ENCODE measurements at regions not wholly inside any gene's neighbourhood (a gene's known extent, or its start where the extent isn't known, plus 50 kb on each side); places are given as distances from the start of the nearest gene placed in this dataset.

DNA sequence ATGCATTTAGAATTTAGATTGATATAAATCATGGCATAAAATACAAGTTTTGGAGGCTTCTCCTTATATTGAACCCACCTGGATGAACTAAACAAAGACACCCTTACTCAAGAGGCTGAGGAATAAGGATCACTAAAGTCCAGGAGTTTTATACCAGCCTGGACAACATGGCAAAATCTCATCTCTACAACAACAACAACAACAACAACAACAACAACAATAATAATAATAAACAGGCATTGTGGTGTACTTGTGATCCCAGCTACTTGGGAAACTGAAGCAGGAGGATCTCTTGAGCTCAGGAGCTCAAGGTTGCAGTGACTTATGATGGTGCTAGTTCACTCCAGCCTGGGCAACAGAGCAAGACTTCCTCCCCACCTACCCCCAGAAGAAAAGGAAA, 558.0 kb downstream of the TOX3 start:
- TF ChIP-seq, protein P1, sequence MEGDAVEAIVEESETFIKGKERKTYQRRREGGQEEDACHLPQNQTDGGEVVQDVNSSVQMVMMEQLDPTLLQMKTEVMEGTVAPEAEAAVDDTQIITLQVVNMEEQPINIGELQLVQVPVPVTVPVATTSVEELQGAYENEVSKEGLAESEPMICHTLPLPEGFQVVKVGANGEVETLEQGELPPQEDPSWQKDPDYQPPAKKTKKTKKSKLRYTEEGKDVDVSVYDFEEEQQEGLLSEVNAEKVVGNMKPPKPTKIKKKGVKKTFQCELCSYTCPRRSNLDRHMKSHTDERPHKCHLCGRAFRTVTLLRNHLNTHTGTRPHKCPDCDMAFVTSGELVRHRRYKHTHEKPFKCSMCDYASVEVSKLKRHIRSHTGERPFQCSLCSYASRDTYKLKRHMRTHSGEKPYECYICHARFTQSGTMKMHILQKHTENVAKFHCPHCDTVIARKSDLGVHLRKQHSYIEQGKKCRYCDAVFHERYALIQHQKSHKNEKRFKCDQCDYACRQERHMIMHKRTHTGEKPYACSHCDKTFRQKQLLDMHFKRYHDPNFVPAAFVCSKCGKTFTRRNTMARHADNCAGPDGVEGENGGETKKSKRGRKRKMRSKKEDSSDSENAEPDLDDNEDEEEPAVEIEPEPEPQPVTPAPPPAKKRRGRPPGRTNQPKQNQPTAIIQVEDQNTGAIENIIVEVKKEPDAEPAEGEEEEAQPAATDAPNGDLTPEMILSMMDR (IDR thresholded peaks at IDR 0.05) = no peak
- no peaks in the 10 kb centered on the region for H3K4me1 ChIP-seq (ENCODE audit: control insufficient read depth, insufficient read depth, low read length)
- Mint-ChIP-seq H3K27ac (no peak overlapping the region), H3K9me3 (peaks cover 0 to 3% of the 10 kb centered on the region in 2 donors), H3K4me3 (no peak overlapping the region), H3K27me3 (ENCODE audit: low read depth in 2 of 2) (no peaks in the 10 kb centered on the region), H3K36me3 (no peaks in the 10 kb centered on the region), H3K4me1 (no peaks in the 10 kb centered on the region)
- no peaks in the 10 kb centered on the region for H3K36me3 ChIP-seq (ENCODE audit: control insufficient read depth, insufficient read depth, low read length)
- DNase-seq = no peak
- H3K4me3 ChIP-seq (ENCODE audit: low read length) = no peak overlapping the region
- no peaks in the 10 kb centered on the region for H3K9me3 ChIP-seq (ENCODE audit: control insufficient read depth, insufficient read depth, low read length)
- no peaks in the 10 kb centered on the region for H3K27me3 ChIP-seq (ENCODE audit: control insufficient read depth, insufficient read depth, low read length)
- no peak for ATAC-seq
- no peak overlapping the region for H3K27ac ChIP-seq (ENCODE audit: low read length)
- intact Hi-C loops (cut with micrococcal nuclease) = no loop called here

DNA sequence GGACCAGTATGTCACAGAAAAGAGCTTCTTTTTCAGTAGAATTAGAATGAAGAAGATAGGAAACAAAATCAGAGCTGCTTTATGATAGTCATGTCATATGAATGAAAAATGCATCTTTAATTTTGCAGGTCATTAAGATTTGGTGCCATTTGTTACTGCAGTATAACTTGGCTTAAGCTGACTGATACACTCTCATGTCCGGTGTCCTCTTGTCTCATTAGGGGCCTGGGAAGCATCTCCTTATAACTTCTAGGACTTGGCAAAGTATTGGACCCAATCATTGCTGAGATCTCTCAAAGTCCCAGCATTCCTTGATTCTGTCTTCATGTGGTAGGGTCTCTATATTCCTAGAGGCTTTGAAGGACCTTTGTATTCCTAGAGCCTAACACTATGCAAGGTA, 559.4 kb downstream of the TOX3 start:
- H3K36me3 ChIP-seq (ENCODE audit: control insufficient read depth, insufficient read depth, low read length) = no peaks in the 10 kb centered on the region
- TF ChIP-seq, protein P1 (IDR thresholded peaks at IDR 0.05) = no peak
- H3K36me3 Mint-ChIP-seq = no peaks in the 10 kb centered on the region
- H3K9me3 ChIP-seq (ENCODE audit: control insufficient read depth, insufficient read depth, low read length) = no peaks in the 10 kb centered on the region
- H3K4me1 Mint-ChIP-seq = no peaks in the 10 kb centered on the region
- intact Hi-C loops (cut with micrococcal nuclease) = no loop called here
- no peaks in the 10 kb centered on the region for H3K27me3 ChIP-seq (ENCODE audit: control insufficient read depth, insufficient read depth, low read length)
- WGBS (ENCODE audit: insufficient coverage) = 90% methylated on average over 1 of the region's 1 CpG
- no peak overlapping the region for H3K4me3 ChIP-seq (ENCODE audit: low read length)
- H3K4me1 ChIP-seq (ENCODE audit: control insufficient read depth, insufficient read depth, low read length) = no peaks in the 10 kb centered on the region
- DNase-seq (no peak), ATAC-seq (no peak)
- H3K27ac ChIP-seq (ENCODE audit: low read length) = no peak overlapping the region
- H3K4me3 Mint-ChIP-seq = no peak overlapping the region
- peaks cover 0 to 1% of the 10 kb centered on the region in 2 donors for H3K9me3 Mint-ChIP-seq
- no peaks in the 10 kb centered on the region for H3K27me3 Mint-ChIP-seq (ENCODE audit: low read depth in 2 of 2)
- no peak overlapping the region for H3K27ac Mint-ChIP-seq

DNA sequence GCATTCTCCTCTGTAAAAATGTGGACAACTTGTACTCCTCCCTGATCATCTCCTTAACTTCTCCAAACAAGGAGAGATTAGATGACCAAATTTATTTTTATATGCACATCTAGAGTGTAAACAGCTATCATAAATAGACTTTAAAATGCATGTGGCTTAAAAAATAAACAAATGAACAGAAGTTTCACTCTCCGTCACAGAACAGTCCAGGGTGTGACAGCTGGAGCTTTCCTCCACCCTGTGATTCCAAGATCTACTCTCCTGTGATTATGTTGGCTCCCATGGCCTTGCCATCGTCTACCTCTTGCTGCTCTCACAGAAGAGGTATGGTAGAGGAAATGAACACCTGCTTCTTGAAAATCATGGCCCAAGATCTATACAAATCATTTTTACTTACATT, 560.2 kb downstream of the TOX3 start:
- Mint-ChIP-seq H3K27ac (no peak overlapping the region), H3K27me3 (ENCODE audit: low read depth in 2 of 2) (no peaks in the 10 kb centered on the region), H3K4me3 (no peak overlapping the region), H3K36me3 (no peaks in the 10 kb centered on the region), H3K4me1 (no peaks in the 10 kb centered on the region), H3K9me3 (no peaks in the 10 kb centered on the region)
- WGBS (ENCODE audit: insufficient coverage) = 85% methylated on average over 1 of the region's 2 CpGs
- Histone ChIP-seq H3K4me1 (ENCODE audit: control insufficient read depth, insufficient read depth, low read length) (no peaks in the 10 kb centered on the region), H3K36me3 (ENCODE audit: control insufficient read depth, insufficient read depth, low read length) (no peaks in the 10 kb centered on the region), H3K4me3 (ENCODE audit: low read length) (no peak overlapping the region), H3K9me3 (ENCODE audit: control insufficient read depth, insufficient read depth, low read length) (no peaks in the 10 kb centered on the region), H3K27me3 (ENCODE audit: control insufficient read depth, insufficient read depth, low read length) (no peaks in the 10 kb centered on the region), H3K27ac (ENCODE audit: low read length) (no peak overlapping the region)
- intact Hi-C loops (cut with micrococcal nuclease) = no loop called here
- TF ChIP-seq, protein P1 (IDR thresholded peaks at IDR 0.05) = no peak
- ATAC-seq = no peak
- no peak for DNase-seq

DNA sequence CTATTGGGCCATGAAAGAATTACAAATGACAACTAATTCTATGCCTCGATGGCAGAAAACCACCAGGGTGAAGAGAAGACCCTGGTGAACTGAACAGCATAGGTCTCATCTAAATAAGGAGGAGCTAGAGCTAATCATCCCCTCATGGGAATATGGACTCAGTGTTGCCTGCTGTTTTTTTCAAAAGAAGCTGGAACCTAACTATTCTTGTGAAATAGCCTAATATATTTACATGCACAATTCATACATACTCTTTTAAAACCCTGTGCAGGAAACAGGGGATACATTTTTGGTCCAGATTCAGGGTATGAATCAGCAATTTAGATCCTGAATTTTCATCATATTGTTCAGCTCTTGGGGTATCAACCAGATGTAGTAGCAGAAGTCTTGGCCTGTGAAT, 560.6 kb downstream of the TOX3 start:
- H3K4me1 Mint-ChIP-seq = no peaks in the 10 kb centered on the region
- WGBS (ENCODE audit: insufficient coverage) = 93% methylated on average over 1 of the region's 1 CpG

More for the DNA sequence above, 560.6 kb downstream of the TOX3 start:
- H3K36me3 Mint-ChIP-seq = no peaks in the 10 kb centered on the region
- TF ChIP-seq, protein P1 (IDR thresholded peaks at IDR 0.05) = no peak
- Histone ChIP-seq H3K4me3 (ENCODE audit: low read length) (no peak overlapping the region), H3K27me3 (ENCODE audit: control insufficient read depth, insufficient read depth, low read length) (no peaks in the 10 kb centered on the region), H3K4me1 (ENCODE audit: control insufficient read depth, insufficient read depth, low read length) (no peaks in the 10 kb centered on the region), H3K9me3 (ENCODE audit: control insufficient read depth, insufficient read depth, low read length) (no peaks in the 10 kb centered on the region), H3K27ac (ENCODE audit: low read length) (no peak overlapping the region), H3K36me3 (ENCODE audit: control insufficient read depth, insufficient read depth, low read length) (no peaks in the 10 kb centered on the region)
- no peaks in the 10 kb centered on the region for H3K27me3 Mint-ChIP-seq (ENCODE audit: low read depth in 2 of 2)
- H3K4me3 Mint-ChIP-seq = no peak overlapping the region
- H3K27ac Mint-ChIP-seq = no peak overlapping the region
- intact Hi-C loops (cut with micrococcal nuclease) = no loop called here
- no peaks in the 10 kb centered on the region for H3K9me3 Mint-ChIP-seq
- no peak for ATAC-seq
- DNase-seq = no peak
